HepG2 (cell line): ENCODE measurements at regions not wholly inside any gene's neighbourhood (a gene's known extent, or its start where the extent isn't known, plus 50 kb on each side); places are given as distances from the start of the nearest gene placed in this dataset.

Source experiments
- ATAC-seq: fragments of 200-7000 bp; cut with Tn5 transposase; 3 replicates; pipeline ENCODE4 v1.9.1; 2020; ENCODE audit warnings: mild to moderate bottlenecking, moderate library complexity
- BruUV-seq: library from RNA; stranded (reverse); fragments of 400-500 nt; replicated peaks from 2 replicates; lab custom pipeline; 2021; lab: Mats Ljungman, UMichigan
- CTCF ChIA-PET: fragments of 300-600 bp; formaldehyde crosslinking; extraction: SDS; loops from one replicate; lab custom pipeline; 2021; ENCODE audit warnings: low total read pairs, inconsistent platforms, low intra/inter-chr PET ratio; lab: Yijun Ruan, JAX
- POLR2A ChIA-PET: fragments of 350-600 bp; sonication (Branson Sonifier 250); formaldehyde crosslinking; loops from one replicate; lab custom pipeline; 2020; ENCODE audit warnings: antibody characterized with exemption, inconsistent platforms; lab: Yijun Ruan, JAX
- DNase-seq: peaks from one replicate; pipeline ENCODE4 v3.0.0-alpha.2; 2015; ENCODE audit warnings: low spot score
- FAIRE-seq: peaks from 3 replicates; lab custom pipeline; 2011; peaks lifted over from hg19 to GRCh38; lab: Jason Lieb, UNC
- H2AFZ ChIP-seq: one replicate; pipeline ENCODE4 v1.6.1; 2011; ENCODE audit warnings: low read length, inconsistent platforms
- H3K27ac ChIP-seq: fragments of 300-600 bp; 3 replicates; pipeline ENCODE4 v1.8.0; 2011; ENCODE audit warnings: mixed run types, mild to moderate bottlenecking, mixed read lengths, low read length, inconsistent platforms; ENCODE audit not compliant: insufficient read depth; ENCODE audit errors: extremely low read length
- H3K27me3 ChIP-seq, 2 experiments: fragments of 200-600 bp in 1 of 2; 2 replicates in 1 of 2; 3 replicates in 1 of 2; pipeline versions ENCODE4 v1.6.0 to v1.8.0; 2011; ENCODE audit warnings: low read length in 2 of 2, mild to moderate bottlenecking in 2 of 2, moderate library complexity in 2 of 2, inconsistent platforms in 1 of 2; ENCODE audit not compliant: insufficient read depth in 2 of 2, control insufficient read depth in 1 of 2
- H3K36me3 ChIP-seq, 2 experiments: fragments of 200-600 bp in 1 of 2; replicated peaks in 1 of 2; 2 replicates in 1 of 2; 3 replicates in 1 of 2; pipeline versions ENCODE4 v1.5.1 to v1.8.0; 2011; ENCODE audit warnings: low read length in 2 of 2, inconsistent platforms in 1 of 2; ENCODE audit not compliant: insufficient read depth in 2 of 2, control insufficient read depth in 1 of 2
- H3K4me1 ChIP-seq: 2 replicates; pipeline ENCODE4 v1.5.1; 2012; ENCODE audit warnings: low read length, inconsistent platforms; ENCODE audit not compliant: insufficient read depth
- H3K4me2 ChIP-seq: 2 replicates; pipeline ENCODE4 v1.6.0; 2011; ENCODE audit warnings: low read depth, low read length, inconsistent platforms
- H3K4me3 ChIP-seq, 3 experiments: fragments of 200-600 bp in 1 of 3; sonication (generic), shearing (Covaris generic) in 1 of 3; replicated peaks in 1 of 3; 2 replicates each; pipeline ENCODE4 v1.5.1; 2011 to 2016; ENCODE audit warnings: low read length in 3 of 3, inconsistent platforms in 2 of 3, low read depth in 2 of 3, mild to moderate bottlenecking in 2 of 3, control low read depth in 1 of 3, mixed read lengths in 1 of 3; ENCODE audit not compliant: insufficient read depth in 1 of 3
- H3K79me2 ChIP-seq: one replicate; pipeline ENCODE4 v1.6.1; 2011; ENCODE audit warnings: low read length, inconsistent platforms; ENCODE audit not compliant: insufficient read depth
- H3K9ac ChIP-seq: 2 replicates; pipeline ENCODE4 v1.6.0; 2011; ENCODE audit warnings: mild to moderate bottlenecking, low read depth, low read length, inconsistent platforms; ENCODE audit not compliant: insufficient read depth
- H3K9me3 ChIP-seq: 2 replicates; pipeline ENCODE4 v1.5.1; 2012; ENCODE audit warnings: mild to moderate bottlenecking, low read length
- H4K20me1 ChIP-seq: 2 replicates; pipeline ENCODE4 v1.6.0; 2011; ENCODE audit warnings: inconsistent platforms, mild to moderate bottlenecking, low read length, moderate library complexity; ENCODE audit not compliant: insufficient read depth
- CBFB ChIP-seq: sonication (generic); formaldehyde crosslinking; IDR thresholded peaks from 2 replicates; pipeline ENCODE4 v1.4.0; 2020; ENCODE audit warnings: missing genetic modification reagents
- FOXA3 ChIP-seq: IDR thresholded peaks from 2 replicates; pipeline ENCODE4 v1.6.1; 2016; ENCODE audit warnings: missing genetic modification reagents, missing compliant biosample characterization
- KAT7 ChIP-seq: IDR thresholded peaks from 2 replicates; pipeline ENCODE4 v1.6.1; 2018; ENCODE audit warnings: borderline replicate concordance, missing compliant biosample characterization
- KLF16 ChIP-seq, 2 experiments: sonication (generic) in 1 of 2; formaldehyde crosslinking in 1 of 2; IDR thresholded peaks; 2 replicates each; pipeline versions ENCODE4 v1.6.1 to v1.8.0; 2016 to 2023; ENCODE audit warnings: missing genetic modification reagents in 2 of 2, missing compliant biosample characterization in 1 of 2
- PAWR ChIP-seq: sonication (generic); formaldehyde crosslinking; IDR thresholded peaks from 2 replicates; pipeline ENCODE4 v1.4.0; 2020; ENCODE audit warnings: missing genetic modification reagents, mild to moderate bottlenecking, borderline replicate concordance
- PHF21A ChIP-seq: sonication (generic); formaldehyde crosslinking; IDR thresholded peaks from 2 replicates; pipeline ENCODE4 v1.5.0; 2020; ENCODE audit warnings: mild to moderate bottlenecking, missing genetic modification reagents
- SAFB2 ChIP-seq: sonication (generic); formaldehyde crosslinking; IDR thresholded peaks from 2 replicates; pipeline ENCODE4 v1.5.1; 2020; ENCODE audit warnings: missing genetic modification reagents, low read depth, mild to moderate bottlenecking, borderline replicate concordance
- ZNF224 ChIP-seq: sonication (generic); formaldehyde crosslinking; IDR thresholded peaks from 2 replicates; pipeline ENCODE4 v1.5.0; 2020; ENCODE audit warnings: mild to moderate bottlenecking, missing genetic modification reagents
- ZNF839 ChIP-seq: sonication (generic); formaldehyde crosslinking; IDR thresholded peaks from 2 replicates; pipeline ENCODE4 v1.4.0; 2020; ENCODE audit warnings: missing genetic modification reagents, mild to moderate bottlenecking, borderline replicate concordance
- WGBS: methylation state at CpG from one replicate; pipeline ENCODE4 v1.1.6; 2017; ENCODE audit warnings: low lambda C conversion rate; 5-methylcytosine and 5-hydroxymethylcytosine counted together
- in situ Hi-C: cut with HindIII; loops from 2 replicates; pipeline ENCODE4 v1.10.0; 2017; ENCODE audit warnings: low pct_unique_long_range_greater_than_20kb; ENCODE audit not compliant: extremely low pct_ligation_motif_present
- intact Hi-C: fragments of 100-400 bp; cut with micrococcal nuclease; formaldehyde crosslinking; loops from one replicate; pipeline ENCODE4 v1.10.0; 2022; ENCODE audit not compliant: unreplicated experiment
- TF ChIP-seq, protein P1 (sequence below): sonication (generic); formaldehyde crosslinking; IDR thresholded peaks from 2 replicates; pipeline ENCODE4 v1.5.0; 2020; ENCODE audit warnings: mild to moderate bottlenecking, missing genetic modification reagents
- TF ChIP-seq, protein P2 (sequence below): sonication (generic); formaldehyde crosslinking; IDR thresholded peaks from 2 replicates; pipeline ENCODE4 v1.5.0; 2020; ENCODE audit warnings: missing genetic modification reagents, mild to moderate bottlenecking, borderline replicate concordance
- TF ChIP-seq, protein P3 (sequence below), 2 experiments: sonication (generic) in 1 of 2; formaldehyde crosslinking in 1 of 2; IDR thresholded peaks; 2 replicates each; pipeline versions ENCODE4 v1.4.0 to v1.6.1; 2016 to 2020; ENCODE audit warnings: borderline replicate concordance in 1 of 2, low read depth in 1 of 2, mild to moderate bottlenecking in 1 of 2, missing genetic modification reagents in 1 of 2
- TF ChIP-seq, protein P4 (sequence below): sonication (generic); formaldehyde crosslinking; IDR thresholded peaks from 2 replicates; pipeline ENCODE4 v1.5.0; 2020; ENCODE audit warnings: mild to moderate bottlenecking, missing genetic modification reagents

DNA sequence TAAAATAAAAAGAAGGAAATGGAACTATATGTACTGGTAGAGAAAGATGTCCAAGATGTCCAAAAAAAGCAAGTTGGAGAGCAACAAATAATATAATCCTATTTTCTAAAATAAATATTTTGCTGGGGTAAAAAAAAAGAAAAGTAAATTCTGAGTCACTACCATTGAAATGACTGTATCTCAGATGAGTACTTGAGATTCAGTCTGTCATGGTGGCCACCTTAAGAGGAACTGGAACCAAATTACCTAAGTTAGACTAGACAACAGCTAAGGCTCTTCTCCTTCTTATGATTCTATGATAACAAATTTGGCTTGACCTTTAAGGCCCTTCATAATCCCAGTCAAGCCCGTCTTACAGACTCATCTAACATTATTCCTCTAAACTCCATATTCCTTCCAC, 270.6 kb upstream of the HES1 start:
- intact Hi-C loops = no loop called here
- in situ Hi-C loops = no loop called here
- FAIRE-seq (no peak), ATAC-seq (no peak), DNase-seq (no peak)
- H3K36me3 ChIP-seq = no peaks in the 10 kb centered on the region
- no peak overlapping the region for H3K4me2 ChIP-seq
- peaks cover 2 to 8% of the 10 kb centered on the region in 2 experiments; a peak in 2 of 5 replicates for H3K27me3 ChIP-seq
- no peaks in the 10 kb centered on the region for H3K4me1 ChIP-seq
- H4K20me1 ChIP-seq = no peaks in the 10 kb centered on the region
- CTCF ChIA-PET = no interaction called here
- no TSS peak for BruUV-seq
- no peaks in the 10 kb centered on the region for H3K79me2 ChIP-seq
- no peak overlapping the region for H2AFZ ChIP-seq
- H3K9ac ChIP-seq = no peak overlapping the region
- 66% methylated on average over 1 of the region's 1 CpG for WGBS
- POLR2A ChIA-PET = no interaction called here
- no peaks in the 10 kb centered on the region for H3K9me3 ChIP-seq
- H3K4me3 ChIP-seq = no peak overlapping the region
- no peak overlapping the region for H3K27ac ChIP-seq
- TF ChIP-seq FOXA3 (CRISPR knock-in tag) (no peak), PHF21A (CRISPR knock-in tag) (no peak), ZNF839 (CRISPR knock-in tag) (no peak), CBFB (CRISPR knock-in tag) (no peak), PAWR (no peak), ZNF224 (CRISPR knock-in tag) (no peak), SAFB2 (CRISPR knock-in tag) (no peak), KAT7 (CRISPR knock-in tag) (no peak), KLF16 (CRISPR knock-in tag; IDR thresholded peaks at IDR 0.05) (no peak)
- TF ChIP-seq, protein P1, sequence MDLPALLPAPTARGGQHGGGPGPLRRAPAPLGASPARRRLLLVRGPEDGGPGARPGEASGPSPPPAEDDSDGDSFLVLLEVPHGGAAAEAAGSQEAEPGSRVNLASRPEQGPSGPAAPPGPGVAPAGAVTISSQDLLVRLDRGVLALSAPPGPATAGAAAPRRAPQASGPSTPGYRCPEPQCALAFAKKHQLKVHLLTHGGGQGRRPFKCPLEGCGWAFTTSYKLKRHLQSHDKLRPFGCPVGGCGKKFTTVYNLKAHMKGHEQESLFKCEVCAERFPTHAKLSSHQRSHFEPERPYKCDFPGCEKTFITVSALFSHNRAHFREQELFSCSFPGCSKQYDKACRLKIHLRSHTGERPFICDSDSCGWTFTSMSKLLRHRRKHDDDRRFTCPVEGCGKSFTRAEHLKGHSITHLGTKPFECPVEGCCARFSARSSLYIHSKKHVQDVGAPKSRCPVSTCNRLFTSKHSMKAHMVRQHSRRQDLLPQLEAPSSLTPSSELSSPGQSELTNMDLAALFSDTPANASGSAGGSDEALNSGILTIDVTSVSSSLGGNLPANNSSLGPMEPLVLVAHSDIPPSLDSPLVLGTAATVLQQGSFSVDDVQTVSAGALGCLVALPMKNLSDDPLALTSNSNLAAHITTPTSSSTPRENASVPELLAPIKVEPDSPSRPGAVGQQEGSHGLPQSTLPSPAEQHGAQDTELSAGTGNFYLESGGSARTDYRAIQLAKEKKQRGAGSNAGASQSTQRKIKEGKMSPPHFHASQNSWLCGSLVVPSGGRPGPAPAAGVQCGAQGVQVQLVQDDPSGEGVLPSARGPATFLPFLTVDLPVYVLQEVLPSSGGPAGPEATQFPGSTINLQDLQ (CRISPR knock-in tag) = no peak
- TF ChIP-seq, protein P2, sequence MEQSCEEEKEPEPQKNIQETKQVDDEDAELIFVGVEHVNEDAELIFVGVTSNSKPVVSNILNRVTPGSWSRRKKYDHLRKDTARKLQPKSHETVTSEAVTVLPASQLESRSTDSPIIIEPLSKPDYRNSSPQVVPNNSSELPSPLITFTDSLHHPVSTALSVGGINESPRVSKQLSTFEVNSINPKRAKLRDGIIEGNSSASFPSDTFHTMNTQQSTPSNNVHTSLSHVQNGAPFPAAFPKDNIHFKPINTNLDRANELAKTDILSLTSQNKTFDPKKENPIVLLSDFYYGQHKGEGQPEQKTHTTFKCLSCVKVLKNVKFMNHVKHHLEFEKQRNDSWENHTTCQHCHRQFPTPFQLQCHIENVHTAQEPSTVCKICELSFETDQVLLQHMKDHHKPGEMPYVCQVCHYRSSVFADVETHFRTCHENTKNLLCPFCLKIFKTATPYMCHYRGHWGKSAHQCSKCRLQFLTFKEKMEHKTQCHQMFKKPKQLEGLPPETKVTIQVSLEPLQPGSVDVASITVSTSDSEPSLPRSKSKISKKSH (CRISPR knock-in tag) = no peak
- TF ChIP-seq, protein P3, sequence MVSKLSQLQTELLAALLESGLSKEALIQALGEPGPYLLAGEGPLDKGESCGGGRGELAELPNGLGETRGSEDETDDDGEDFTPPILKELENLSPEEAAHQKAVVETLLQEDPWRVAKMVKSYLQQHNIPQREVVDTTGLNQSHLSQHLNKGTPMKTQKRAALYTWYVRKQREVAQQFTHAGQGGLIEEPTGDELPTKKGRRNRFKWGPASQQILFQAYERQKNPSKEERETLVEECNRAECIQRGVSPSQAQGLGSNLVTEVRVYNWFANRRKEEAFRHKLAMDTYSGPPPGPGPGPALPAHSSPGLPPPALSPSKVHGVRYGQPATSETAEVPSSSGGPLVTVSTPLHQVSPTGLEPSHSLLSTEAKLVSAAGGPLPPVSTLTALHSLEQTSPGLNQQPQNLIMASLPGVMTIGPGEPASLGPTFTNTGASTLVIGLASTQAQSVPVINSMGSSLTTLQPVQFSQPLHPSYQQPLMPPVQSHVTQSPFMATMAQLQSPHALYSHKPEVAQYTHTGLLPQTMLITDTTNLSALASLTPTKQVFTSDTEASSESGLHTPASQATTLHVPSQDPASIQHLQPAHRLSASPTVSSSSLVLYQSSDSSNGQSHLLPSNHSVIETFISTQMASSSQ (IDR thresholded peaks at IDR 0.05; ENCODE audit: low read depth) = no peak
- TF ChIP-seq, protein P3 (CRISPR knock-in tag; IDR thresholded peaks at IDR 0.05; ENCODE audit: borderline replicate concordance) = no peak
- TF ChIP-seq, protein P4, sequence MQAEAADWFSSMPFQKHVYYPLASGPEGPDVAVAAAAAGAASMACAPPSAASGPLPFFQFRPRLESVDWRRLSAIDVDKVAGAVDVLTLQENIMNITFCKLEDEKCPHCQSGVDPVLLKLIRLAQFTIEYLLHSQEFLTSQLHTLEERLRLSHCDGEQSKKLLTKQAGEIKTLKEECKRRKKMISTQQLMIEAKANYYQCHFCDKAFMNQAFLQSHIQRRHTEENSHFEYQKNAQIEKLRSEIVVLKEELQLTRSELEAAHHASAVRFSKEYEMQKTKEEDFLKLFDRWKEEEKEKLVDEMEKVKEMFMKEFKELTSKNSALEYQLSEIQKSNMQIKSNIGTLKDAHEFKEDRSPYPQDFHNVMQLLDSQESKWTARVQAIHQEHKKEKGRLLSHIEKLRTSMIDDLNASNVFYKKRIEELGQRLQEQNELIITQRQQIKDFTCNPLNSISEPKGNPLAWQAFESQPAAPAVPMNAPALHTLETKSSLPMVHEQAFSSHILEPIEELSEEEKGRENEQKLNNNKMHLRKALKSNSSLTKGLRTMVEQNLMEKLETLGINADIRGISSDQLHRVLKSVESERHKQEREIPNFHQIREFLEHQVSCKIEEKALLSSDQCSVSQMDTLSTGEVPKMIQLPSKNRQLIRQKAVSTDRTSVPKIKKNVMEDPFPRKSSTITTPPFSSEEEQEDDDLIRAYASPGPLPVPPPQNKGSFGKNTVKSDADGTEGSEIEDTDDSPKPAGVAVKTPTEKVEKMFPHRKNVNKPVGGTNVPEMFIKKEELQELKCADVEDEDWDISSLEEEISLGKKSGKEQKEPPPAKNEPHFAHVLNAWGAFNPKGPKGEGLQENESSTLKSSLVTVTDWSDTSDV (CRISPR knock-in tag) = no peak
